KMS-11 (cell line): ENCODE measurements at regions not wholly inside any gene's neighbourhood (a gene's known extent, or its start where the extent isn't known, plus 50 kb on each side); places are given as distances from the start of the nearest gene placed in this dataset.

Experiments
- H2AFZ ChIP-seq: fragments of 200-600 bp; sonication (generic); 2 replicates; pipeline ENCODE4 v1.6.1; 2016; ENCODE audit warnings: antibody characterized with exemption, mixed run types, low read depth
- H3K27ac ChIP-seq: fragments of 200-600 bp; sonication (generic); 2 replicates; pipeline ENCODE4 v1.6.1; 2016; ENCODE audit warnings: mild to moderate bottlenecking, mixed run types
- H3K27me3 ChIP-seq: fragments of 200-600 bp; sonication (generic); 2 replicates; pipeline ENCODE4 v1.6.1; 2017; ENCODE audit warnings: mild to moderate bottlenecking, low read depth, mixed run types, moderate library complexity; ENCODE audit not compliant: insufficient read depth
- H3K36me3 ChIP-seq: fragments of 200-600 bp; sonication (generic); 2 replicates; pipeline ENCODE4 v1.6.1; 2017; ENCODE audit warnings: mild to moderate bottlenecking, mixed run types; ENCODE audit not compliant: insufficient read depth
- H3K4me1 ChIP-seq: fragments of 200-600 bp; sonication (generic); 2 replicates; pipeline ENCODE4 v1.6.1; 2016; ENCODE audit warnings: mild to moderate bottlenecking, low read depth, mixed run types; ENCODE audit not compliant: poor library complexity, severe bottlenecking
- H3K4me2 ChIP-seq: fragments of 200-600 bp; sonication (generic); 2 replicates; pipeline ENCODE4 v1.7.0; 2016; ENCODE audit warnings: mild to moderate bottlenecking, mixed run types
- H3K4me3 ChIP-seq: fragments of 200-600 bp; sonication (generic); IDR thresholded peaks from 2 replicates; pipeline ENCODE4 v1.6.1; 2017; ENCODE audit warnings: low read depth, low read length, mixed read lengths; ENCODE audit not compliant: insufficient read depth
- H3K79me2 ChIP-seq: fragments of 200-600 bp; sonication (generic); 2 replicates; pipeline ENCODE4 v1.6.1; 2016; ENCODE audit warnings: low read depth, mixed run types; ENCODE audit not compliant: insufficient read depth
- H3K9ac ChIP-seq: fragments of 200-600 bp; sonication (generic); 2 replicates; pipeline ENCODE4 v1.6.1; 2016; ENCODE audit warnings: mild to moderate bottlenecking, mixed run types
- H4K20me1 ChIP-seq: fragments of 200-600 bp; sonication (generic); 2 replicates; pipeline ENCODE4 v1.6.1; 2016; ENCODE audit warnings: mild to moderate bottlenecking, mixed run types; ENCODE audit not compliant: insufficient read depth
- CTCF ChIP-seq: fragments of 200-600 bp; sonication (generic); conservative IDR thresholded peaks from 2 replicates; pipeline ENCODE4 v1.6.1; 2017; ENCODE audit warnings: low read depth, mild to moderate bottlenecking, antibody characterized with exemption, low read length, moderate library complexity, mixed read lengths

GRCh38 chr6:105611606-105612005, 208.7 kb upstream of the PREP start:
- Histone ChIP-seq H4K20me1 (no peaks in the 10 kb centered on the region), H2AFZ (no peak overlapping the region), H3K4me2 (no peak overlapping the region), H3K9ac (no peak overlapping the region), H3K4me3 (no peak overlapping the region), H3K79me2 (no peaks in the 10 kb centered on the region), H3K36me3 (no peaks in the 10 kb centered on the region), H3K27me3 (no peaks in the 10 kb centered on the region), H3K4me1 (peaks cover 7% of the 10 kb centered on the region), H3K27ac (no peak overlapping the region)
- TF ChIP-seq CTCF = no peak

GRCh38 chr6:105609375-105609991, 206.6 kb upstream of the PREP start:
- H2AFZ ChIP-seq = no peak overlapping the region
- H3K4me3 ChIP-seq = no peak overlapping the region
- H3K27me3 ChIP-seq = no peaks in the 10 kb centered on the region
- no peak for TF ChIP-seq CTCF
- no peak overlapping the region for H3K9ac ChIP-seq
- H4K20me1 ChIP-seq = no peaks in the 10 kb centered on the region
- H3K27ac ChIP-seq = no peak overlapping the region
- H3K4me2 ChIP-seq = no peak overlapping the region
- H3K36me3 ChIP-seq = no peaks in the 10 kb centered on the region
- H3K79me2 ChIP-seq = no peaks in the 10 kb centered on the region
- H3K4me1 ChIP-seq = peaks cover 9% of the 10 kb centered on the region

GRCh38 chr6:105608711-105609374, 206.0 kb upstream of the PREP start:
- Histone ChIP-seq H3K36me3 (no peaks in the 10 kb centered on the region), H2AFZ (no peak overlapping the region), H3K4me1 (peaks cover 11% of the 10 kb centered on the region), H3K27me3 (no peaks in the 10 kb centered on the region), H4K20me1 (no peaks in the 10 kb centered on the region), H3K4me2 (no peak overlapping the region), H3K9ac (no peak overlapping the region), H3K27ac (no peak overlapping the region), H3K4me3 (no peak overlapping the region), H3K79me2 (no peaks in the 10 kb centered on the region)
- no peak for TF ChIP-seq CTCF

GRCh38 chr6:105607636-105608621, 205.0 kb upstream of the PREP start:
- no peak overlapping the region for H3K4me3 ChIP-seq
- no peak for TF ChIP-seq CTCF
- H3K79me2 ChIP-seq = no peaks in the 10 kb centered on the region
- H3K4me1 ChIP-seq = peaks cover 11% of the 10 kb centered on the region
- no peak overlapping the region for H3K4me2 ChIP-seq
- no peak overlapping the region for H2AFZ ChIP-seq
- H3K27ac ChIP-seq = no peak overlapping the region
- H3K36me3 ChIP-seq = no peaks in the 10 kb centered on the region
- no peak overlapping the region for H3K9ac ChIP-seq
- no peaks in the 10 kb centered on the region for H3K27me3 ChIP-seq
- H4K20me1 ChIP-seq = no peaks in the 10 kb centered on the region
